CD1c-positive myeloid dendritic cell (primary cell): ENCODE measurements at regions not wholly inside any gene's neighbourhood (a gene's known extent, or its start where the extent isn't known, plus 50 kb on each side); places are given as distances from the start of the nearest gene placed in this dataset.

ENCODE experiments used
- DNase-seq: peaks from one replicate; pipeline ENCODE4 v3.0.0-alpha.2; 2016; ENCODE audit errors: extremely low spot score

GRCh38 chr22:49081261-49081666 is 746.4 kb downstream of the BRD1 start:
- no peak for DNase-seq

- DNase-seq: no peak
Measured at GRCh38 chr22:49080631-49081030, 747.0 kb downstream of the BRD1 start.

- no peak for DNase-seq
Measured at GRCh38 chr22:49079743-49080500, 747.8 kb downstream of the BRD1 start.

GRCh38 chr22:49079027-49079725 is 748.5 kb downstream of the BRD1 start:
- DNase-seq: no peak

GRCh38 chr22:49078076-49078710 is 749.5 kb downstream of the BRD1 start:
- no peak for DNase-seq

- no peak for DNase-seq
Measured at GRCh38 chr22:49077586-49077985, 750.1 kb downstream of the BRD1 start.

- no peak for DNase-seq
Measured at GRCh38 chr22:49077036-49077393, 750.7 kb downstream of the BRD1 start.

GRCh38 chr22:49076300-49077035 is 751.2 kb downstream of the BRD1 start:
- no peak for DNase-seq

- DNase-seq: no peak
Measured at GRCh38 chr22:49075150-49075549, 752.5 kb downstream of the BRD1 start.

GRCh38 chr22:49073873-49074417 is 753.7 kb downstream of the BRD1 start:
- DNase-seq: no peak

- no peak for DNase-seq
Measured at GRCh38 chr22:49072996-49073645, 754.6 kb downstream of the BRD1 start.

GRCh38 chr22:49070501-49070900 is 757.2 kb downstream of the BRD1 start:
- no peak for DNase-seq

- DNase-seq: no peak
Measured at GRCh38 chr22:49068861-49069500, 758.7 kb downstream of the BRD1 start.

GRCh38 chr22:49067504-49067903 is 760.2 kb downstream of the BRD1 start:
- DNase-seq: no peak

GRCh38 chr22:49066619-49067018 is 761.1 kb downstream of the BRD1 start:
- DNase-seq: no peak

- DNase-seq: no peak
Measured at GRCh38 chr22:49064836-49065235, 762.8 kb downstream of the BRD1 start.

- DNase-seq: no peak
Measured at GRCh38 chr22:49063545-49063890, 764.2 kb downstream of the BRD1 start.

- DNase-seq: no peak
Measured at GRCh38 chr22:49062802-49063544, 764.7 kb downstream of the BRD1 start.

- no peak for DNase-seq
Measured at GRCh38 chr22:49062155-49062801, 765.4 kb downstream of the BRD1 start.

- DNase-seq: no peak
Measured at GRCh38 chr22:49057910-49058309, 769.8 kb downstream of the BRD1 start.
